GM23338 (cell line): ENCODE measurements at regions not wholly inside any gene's neighbourhood (a gene's known extent, or its start where the extent isn't known, plus 50 kb on each side); places are given as distances from the start of the nearest gene placed in this dataset.

Experiments
- ATAC-seq: fragments of 200-7000 bp; cut with Tn5 transposase; 3 replicates; pipeline ENCODE4 v1.9.1; 2020
- DNase-seq: peaks from one replicate; pipeline ENCODE4 v3.0.0-alpha.2; 2015; ENCODE audit warnings: low spot score
- H2AFZ ChIP-seq: fragments of 200-600 bp; sonication (generic); 2 replicates; pipeline ENCODE4 v1.8.0; 2016; ENCODE audit warnings: antibody characterized with exemption, mild to moderate bottlenecking, moderate library complexity
- H3F3A ChIP-seq: fragments of 200-600 bp; sonication (generic); replicated peaks from 2 replicates; pipeline ENCODE4 v1.8.0; 2017; ENCODE audit warnings: antibody characterized with exemption, mixed run types, low read depth
- H3K27ac ChIP-seq: fragments of 200-600 bp; sonication (generic); 2 replicates; pipeline ENCODE4 v1.6.1; 2016; ENCODE audit warnings: low read depth
- H3K27me3 ChIP-seq: fragments of 200-600 bp; sonication (generic); 2 replicates; pipeline ENCODE4 v1.8.0; 2016; ENCODE audit warnings: mild to moderate bottlenecking, mixed run types, moderate library complexity; ENCODE audit not compliant: insufficient read depth
- H3K36me3 ChIP-seq: fragments of 200-600 bp; sonication (generic); 2 replicates; pipeline ENCODE4 v1.8.0; 2016; ENCODE audit warnings: mild to moderate bottlenecking; ENCODE audit not compliant: insufficient read depth
- H3K4me1 ChIP-seq: fragments of 200-600 bp; sonication (generic); 2 replicates; pipeline ENCODE4 v1.8.0; 2016; ENCODE audit warnings: mild to moderate bottlenecking, moderate library complexity; ENCODE audit not compliant: insufficient read depth
- H3K4me2 ChIP-seq: fragments of 200-600 bp; sonication (generic); 2 replicates; pipeline ENCODE4 v1.7.1; 2017; ENCODE audit warnings: mixed run types
- H3K4me3 ChIP-seq: fragments of 200-600 bp; sonication (generic); 2 replicates; pipeline ENCODE4 v1.6.1; 2016; ENCODE audit warnings: mixed run types
- H3K79me2 ChIP-seq: fragments of 200-600 bp; sonication (generic); replicated peaks from 2 replicates; pipeline ENCODE4 v1.8.0; 2017; ENCODE audit warnings: mild to moderate bottlenecking; ENCODE audit not compliant: insufficient read depth
- H3K9me2 ChIP-seq: fragments of 200-600 bp; sonication (generic); 2 replicates; pipeline ENCODE4 v1.8.0; 2017; ENCODE audit not compliant: insufficient read depth
- H4K20me1 ChIP-seq: fragments of 200-600 bp; sonication (generic); replicated peaks from 2 replicates; pipeline ENCODE4 v1.8.0; 2017; ENCODE audit warnings: mild to moderate bottlenecking; ENCODE audit not compliant: insufficient read depth
- H3K27ac Mint-ChIP-seq: 2 replicates; pipeline ENCODE4 v1.8.0; 2020; ENCODE audit warnings: inconsistent platforms, mild to moderate bottlenecking, moderate library complexity, mixed read lengths
- H3K27me3 Mint-ChIP-seq: 3 replicates; pipeline ENCODE4 v1.8.0; 2022; ENCODE audit warnings: low read depth, mild to moderate bottlenecking, moderate library complexity, mixed read lengths, inconsistent platforms; ENCODE audit not compliant: insufficient read depth, poor library complexity
- H3K36me3 Mint-ChIP-seq: 3 replicates; pipeline ENCODE4 v1.8.0; 2021; ENCODE audit warnings: low read depth, mild to moderate bottlenecking, inconsistent platforms, moderate library complexity, mixed read lengths
- H3K4me1 Mint-ChIP-seq: 3 replicates; pipeline ENCODE4 v1.8.0; 2020; ENCODE audit warnings: mild to moderate bottlenecking, inconsistent platforms, mixed read lengths
- H3K4me3 Mint-ChIP-seq: 3 replicates; pipeline ENCODE4 v1.8.0; 2021; ENCODE audit warnings: moderate library complexity, mild to moderate bottlenecking, inconsistent platforms, mixed read lengths
- H3K9me3 Mint-ChIP-seq: 3 replicates; pipeline ENCODE4 v1.8.0; 2020; ENCODE audit warnings: moderate library complexity, mild to moderate bottlenecking, inconsistent platforms, mixed read lengths
- CREB1 ChIP-seq: fragments of 250-450 bp; sonication (Bioruptor Pico); IDR thresholded peaks from 2 replicates; pipeline ENCODE4 v1.5.0; 2020; ENCODE audit warnings: low read depth, mild to moderate bottlenecking, moderate library complexity
- CTCF ChIP-seq, 2 experiments: fragments of 200-600 bp in 1 of 2; sonication (generic) in 1 of 2; conservative IDR thresholded peaks; 2 replicates each; pipeline versions ENCODE4 v1.5.1 to v1.6.1; 2016 to 2017; ENCODE audit warnings: antibody characterized with exemption in 2 of 2, low read depth in 2 of 2, mild to moderate bottlenecking in 2 of 2, moderate library complexity in 1 of 2
- ETS1 ChIP-seq: IDR thresholded peaks from 2 replicates; pipeline ENCODE4 v1.6.1; 2016; ENCODE audit warnings: antibody characterized with exemption
- EZH2 ChIP-seq: fragments of 200-600 bp; sonication (generic); IDR thresholded peaks from one replicate; pipeline ENCODE4 v1.8.0; 2017; ENCODE audit warnings: antibody characterized with exemption, mild to moderate bottlenecking, low read depth; ENCODE audit not compliant: unreplicated experiment
- EZH2phosphoT487 ChIP-seq: fragments of 200-600 bp; sonication (generic); IDR thresholded peaks from one replicate; pipeline ENCODE4 v1.8.1; 2018; ENCODE audit warnings: antibody characterized with exemption; ENCODE audit not compliant: unreplicated experiment
- JUNB ChIP-seq: IDR thresholded peaks from one replicate; pipeline ENCODE4 v1.6.1; 2016; ENCODE audit warnings: antibody characterized with exemption; ENCODE audit not compliant: unreplicated experiment
- NANOG ChIP-seq: IDR thresholded peaks from 2 replicates; pipeline ENCODE4 v1.6.1; 2016; ENCODE audit warnings: antibody characterized with exemption, borderline replicate concordance
- POLR2AphosphoS5 ChIP-seq: IDR thresholded peaks from 2 replicates; pipeline ENCODE4 v1.6.1; 2016; ENCODE audit warnings: antibody characterized with exemption, low read depth
- REST ChIP-seq: IDR thresholded peaks from one replicate; pipeline ENCODE4 v1.6.1; 2018; ENCODE audit warnings: antibody characterized with exemption; ENCODE audit not compliant: unreplicated experiment
- STAT1 ChIP-seq: IDR thresholded peaks from one replicate; pipeline ENCODE4 v1.6.1; 2016; ENCODE audit warnings: antibody characterized with exemption; ENCODE audit not compliant: unreplicated experiment
- ZNF114 ChIP-seq: fragments of 250-450 bp; sonication (Bioruptor Pico); IDR thresholded peaks from 2 replicates; pipeline ENCODE4 v1.5.0; 2020; ENCODE audit warnings: mild to moderate bottlenecking, moderate library complexity
- ZNF331 ChIP-seq: fragments of 250-450 bp; sonication (Bioruptor Pico); IDR thresholded peaks from 2 replicates; pipeline ENCODE4 v1.5.0; 2020; ENCODE audit warnings: low read depth, mild to moderate bottlenecking, moderate library complexity
- ZNF462 ChIP-seq: fragments of 250-450 bp; sonication (Bioruptor Pico); IDR thresholded peaks from 2 replicates; pipeline ENCODE4 v1.5.0; 2020; ENCODE audit warnings: mild to moderate bottlenecking, moderate library complexity

GRCh38 chr14:98564541-98564940, 707.5 kb downstream of the BCL11B start:
- H3K27ac Mint-ChIP-seq = no peak overlapping the region
- H3K4me1 Mint-ChIP-seq = peaks cover 6% of the 10 kb centered on the region; the same call in 1 of the 3 replicates
- Histone ChIP-seq H3K79me2 (no peaks in the 10 kb centered on the region), H3K27me3 (no peaks in the 10 kb centered on the region), H3K4me3 (no peak overlapping the region), H2AFZ (no peak overlapping the region), H3K4me1 (no peaks in the 10 kb centered on the region), H3F3A (no peaks in the 10 kb centered on the region), H4K20me1 (no peaks in the 10 kb centered on the region), H3K4me2 (no peak overlapping the region), H3K9me2 (peaks cover 11% of the 10 kb centered on the region; the same call in 1 of the 2 replicates), H3K36me3 (no peaks in the 10 kb centered on the region), H3K27ac (no peak overlapping the region)
- DNase-seq (no peak), ATAC-seq (no peak)
- TF ChIP-seq CREB1 (CRISPR knock-in tag) = no peak
- TF ChIP-seq ETS1 = no peak
- TF ChIP-seq POLR2AphosphoS5 = no peak
- no peak for TF ChIP-seq NANOG
- TF ChIP-seq EZH2 = no peak
- TF ChIP-seq REST = no peak
- TF ChIP-seq EZH2phosphoT487 = no peak
- no peak for TF ChIP-seq ZNF462
- TF ChIP-seq JUNB = no peak
- no peak for TF ChIP-seq CTCF (conservative IDR thresholded peaks at IDR 0.05; ENCODE audit: low read depth in 2 of 2)
- TF ChIP-seq ZNF331 = no peak
- TF ChIP-seq STAT1 = no peak
- TF ChIP-seq ZNF114 = no peak
- H3K27me3 Mint-ChIP-seq = peaks cover 2% of the 10 kb centered on the region
- peaks cover 1% of the 10 kb centered on the region; the same call in 1 of the 3 replicates for H3K36me3 Mint-ChIP-seq
- no peak overlapping the region for H3K4me3 Mint-ChIP-seq
- peaks cover 11% of the 10 kb centered on the region for H3K9me3 Mint-ChIP-seq
